ENCODE measurements at regions not wholly inside any gene's neighbourhood (a gene's known extent, or its start where the extent isn't known, plus 50 kb on each side); places are given as distances from the start of the nearest gene placed in this dataset.

- TF ChIP-seq NR3C1 (CRISPR knock-in tag; conservative IDR thresholded peaks at IDR 0.05; ENCODE audit: low read depth): no peak
- no peak for TF ChIP-seq E2F4 (CRISPR knock-in tag; IDR thresholded peaks at IDR 0.05; ENCODE audit: borderline replicate concordance, low read depth)
- TF ChIP-seq OVOL2 (CRISPR knock-in tag; IDR thresholded peaks at IDR 0.05; ENCODE audit: borderline replicate concordance): no peak
- TF ChIP-seq KAT7 (CRISPR knock-in tag; IDR thresholded peaks at IDR 0.05; ENCODE audit: borderline replicate concordance): no peak
- TF ChIP-seq CTCF (IDR thresholded peaks at IDR 0.05): no peak
- TF ChIP-seq IRF2 (CRISPR knock-in tag; IDR thresholded peaks at IDR 0.05; ENCODE audit: borderline replicate concordance, low read depth): no peak
- no peak for TF ChIP-seq MAX (CRISPR knock-in tag; IDR thresholded peaks at IDR 0.05)
- no peak for TF ChIP-seq ZNF138 (CRISPR knock-in tag; conservative IDR thresholded peaks at IDR 0.05)
- no peak for TF ChIP-seq ETV6 (CRISPR knock-in tag; IDR thresholded peaks at IDR 0.05)
- TF ChIP-seq TEAD4 (CRISPR knock-in tag; IDR thresholded peaks at IDR 0.05): no peak
- TF ChIP-seq CREB1 (CRISPR knock-in tag; IDR thresholded peaks at IDR 0.05): no peak
- TF ChIP-seq EMX1 (CRISPR knock-in tag; IDR thresholded peaks at IDR 0.05): no peak
- no peak for TF ChIP-seq ZNF396 (CRISPR knock-in tag; IDR thresholded peaks at IDR 0.05; ENCODE audit: borderline replicate concordance)
- no peak for TF ChIP-seq ZNF232 (CRISPR knock-in tag; IDR thresholded peaks at IDR 0.05)
Measured at GRCh38 chr16:9308850-9309249, 217.4 kb downstream of the HAPSTR1 start.

Data from WTC11 (cell line).